ENCODE measurements at regions not wholly inside any gene's neighbourhood (a gene's known extent, or its start where the extent isn't known, plus 50 kb on each side); places are given as distances from the start of the nearest gene placed in this dataset.

- TF ChIP-seq CTCF (IDR thresholded peaks at IDR 0.05) (no peak), AFF4 (CRISPR knock-in tag; IDR thresholded peaks at IDR 0.05; ENCODE audit: borderline replicate concordance) (no peak), CDX4 (CRISPR knock-in tag; IDR thresholded peaks at IDR 0.05; ENCODE audit: borderline replicate concordance) (no peak), MXD4 (CRISPR knock-in tag; IDR thresholded peaks at IDR 0.05; ENCODE audit: borderline replicate concordance) (no peak), ERG (CRISPR knock-in tag; IDR thresholded peaks at IDR 0.05) (no peak), KAT7 (CRISPR knock-in tag; IDR thresholded peaks at IDR 0.05; ENCODE audit: borderline replicate concordance) (no peak)
- Mint-ChIP-seq H3K4me3 (no peak overlapping the region), H3K36me3 (no peaks in the 10 kb centered on the region), H3K4me1 (peaks cover 5% of the 10 kb centered on the region), H3K27me3 (ENCODE audit: low read depth) (no peaks in the 10 kb centered on the region; the same call in 1 of the 2 replicates), H3K9me3 (peaks cover 4% of the 10 kb centered on the region), H3K27ac (no peak overlapping the region)
- ATAC-seq (no peak), DNase-seq (ENCODE audit: low spot score) (no peak)
- POLR2A ChIA-PET, result no interaction called here
- CTCF ChIA-PET, result no interaction called here
Measured at GRCh38 chr11:133726542-133726941, 118.8 kb downstream of the SPATA19 start.

- Mint-ChIP-seq H3K27ac (no peak overlapping the region), H3K9me3 (peaks cover 4% of the 10 kb centered on the region), H3K27me3 (ENCODE audit: low read depth) (no peaks in the 10 kb centered on the region; the same call in 1 of the 2 replicates), H3K4me3 (no peak overlapping the region), H3K4me1 (no peaks in the 10 kb centered on the region), H3K36me3 (no peaks in the 10 kb centered on the region)
- POLR2A ChIA-PET, result no interaction called here
- ATAC-seq, result no peak
- CTCF ChIA-PET, result no interaction called here
- no peak for DNase-seq (ENCODE audit: low spot score)
- no peak for TF ChIP-seq ESRRA (CRISPR knock-in tag; IDR thresholded peaks at IDR 0.05; ENCODE audit: borderline replicate concordance)
- no peak for TF ChIP-seq JUN (CRISPR knock-in tag; IDR thresholded peaks at IDR 0.05)
- TF ChIP-seq AR (CRISPR knock-in tag; IDR thresholded peaks at IDR 0.05), result no peak
- TF ChIP-seq ZBTB21 (CRISPR knock-in tag; IDR thresholded peaks at IDR 0.05; ENCODE audit: borderline replicate concordance), result no peak
- no peak for TF ChIP-seq USF1 (CRISPR knock-in tag; IDR thresholded peaks at IDR 0.05)
- TF ChIP-seq ZNF512 (CRISPR knock-in tag; IDR thresholded peaks at IDR 0.05; ENCODE audit: borderline replicate concordance), result no peak
- TF ChIP-seq IRF1 (CRISPR knock-in tag; IDR thresholded peaks at IDR 0.05), result no peak
- TF ChIP-seq RELA (CRISPR knock-in tag; IDR thresholded peaks at IDR 0.05; ENCODE audit: borderline replicate concordance), result no peak
- no peak for TF ChIP-seq PREB (CRISPR knock-in tag; IDR thresholded peaks at IDR 0.05; ENCODE audit: borderline replicate concordance)
- no peak for TF ChIP-seq SMAD3 (CRISPR knock-in tag; IDR thresholded peaks at IDR 0.05; ENCODE audit: borderline replicate concordance)
- no peak for TF ChIP-seq HMGA2 (CRISPR knock-in tag; IDR thresholded peaks at IDR 0.05)
Measured at GRCh38 chr11:133724116-133724515, 121.2 kb downstream of the SPATA19 start.
